ENCODE measurements at regions not wholly inside any gene's neighbourhood (a gene's known extent, or its start where the extent isn't known, plus 50 kb on each side); places are given as distances from the start of the nearest gene placed in this dataset.

- 93% methylated on average over 5 of the region's 6 CpGs for WGBS
- intact Hi-C loops (cut with DNase I): no loop called here
Observed at GRCh38 chr2:5984946-5985345, 292.8 kb downstream of the SOX11 start.

DNA sequence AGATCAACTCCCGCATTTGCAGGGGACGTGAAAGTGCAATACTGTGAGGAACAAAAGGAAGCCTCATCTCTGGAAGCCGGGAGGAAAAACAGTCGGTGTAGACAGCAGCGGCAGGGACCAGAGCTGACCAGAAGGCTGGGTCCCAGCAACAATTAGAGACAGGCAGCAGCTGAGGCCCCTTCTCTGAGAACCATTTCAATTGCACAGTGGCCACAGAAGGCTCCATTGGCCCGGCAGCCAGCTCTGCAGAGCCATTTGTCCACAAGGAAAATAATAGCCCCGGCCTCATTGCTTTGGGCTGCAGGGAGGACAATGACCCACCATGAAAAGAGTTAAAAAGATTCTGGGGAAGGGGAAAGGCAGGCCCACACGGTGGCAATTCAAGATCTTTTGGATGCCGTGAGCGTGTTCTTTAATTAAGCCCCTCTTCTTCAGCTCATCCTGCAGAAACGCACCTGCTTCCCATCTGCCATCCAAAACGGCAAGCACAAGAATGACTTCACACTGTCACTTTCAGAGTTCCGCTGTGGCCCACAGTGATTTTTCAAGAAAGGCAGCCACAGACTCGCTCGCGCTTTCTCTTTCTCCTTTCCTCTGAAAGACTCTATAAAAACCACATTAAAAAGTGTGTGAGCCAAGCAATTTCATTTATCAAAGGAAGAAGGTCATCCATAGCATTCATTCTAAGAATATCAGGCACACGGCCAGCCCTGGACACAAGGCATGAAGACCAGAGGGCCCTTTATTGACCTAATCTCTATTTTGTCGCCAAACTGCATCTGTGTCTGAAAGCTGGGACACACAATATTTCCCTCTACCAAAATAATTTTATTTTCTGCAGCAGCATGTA, 293.6 kb downstream of the SOX11 start:
- TF ChIP-seq POLR2A (IDR thresholded peaks at IDR 0.05; ENCODE audit: low read depth) (no peak), EP300 (IDR thresholded peaks at IDR 0.05) (no peak), POLR2AphosphoS5 (IDR thresholded peaks at IDR 0.05) (no peak)
- TF ChIP-seq, protein P1, sequence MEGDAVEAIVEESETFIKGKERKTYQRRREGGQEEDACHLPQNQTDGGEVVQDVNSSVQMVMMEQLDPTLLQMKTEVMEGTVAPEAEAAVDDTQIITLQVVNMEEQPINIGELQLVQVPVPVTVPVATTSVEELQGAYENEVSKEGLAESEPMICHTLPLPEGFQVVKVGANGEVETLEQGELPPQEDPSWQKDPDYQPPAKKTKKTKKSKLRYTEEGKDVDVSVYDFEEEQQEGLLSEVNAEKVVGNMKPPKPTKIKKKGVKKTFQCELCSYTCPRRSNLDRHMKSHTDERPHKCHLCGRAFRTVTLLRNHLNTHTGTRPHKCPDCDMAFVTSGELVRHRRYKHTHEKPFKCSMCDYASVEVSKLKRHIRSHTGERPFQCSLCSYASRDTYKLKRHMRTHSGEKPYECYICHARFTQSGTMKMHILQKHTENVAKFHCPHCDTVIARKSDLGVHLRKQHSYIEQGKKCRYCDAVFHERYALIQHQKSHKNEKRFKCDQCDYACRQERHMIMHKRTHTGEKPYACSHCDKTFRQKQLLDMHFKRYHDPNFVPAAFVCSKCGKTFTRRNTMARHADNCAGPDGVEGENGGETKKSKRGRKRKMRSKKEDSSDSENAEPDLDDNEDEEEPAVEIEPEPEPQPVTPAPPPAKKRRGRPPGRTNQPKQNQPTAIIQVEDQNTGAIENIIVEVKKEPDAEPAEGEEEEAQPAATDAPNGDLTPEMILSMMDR (IDR thresholded peaks at IDR 0.05): no peak
- WGBS: 83% methylated on average over 18 of the region's 18 CpGs
- H3K4me1 ChIP-seq: peaks cover 0 to 10% (median 8%) of the 10 kb centered on the region in 4 donors
- peaks cover 0 to 40% (median 0%) of the 10 kb centered on the region in 4 donors for H3K27me3 ChIP-seq
- intact Hi-C loops (cut with DNase I): no loop called here
- no peaks in the 10 kb centered on the region for H3K36me3 ChIP-seq
- H3K4me3 ChIP-seq: no peak overlapping the region
- H3K27ac ChIP-seq (replicated peaks in 1 of 4): no peak overlapping the region
- peak; percentile 86 for DNase-seq (ENCODE audit: extremely low spot score)
- no peaks in the 10 kb centered on the region for H3K9me3 ChIP-seq

More at GRCh38 chr2:5984946-5985345, 292.8 kb downstream of the SOX11 start:
- H3K4me1 ChIP-seq: peaks cover 0 to 10% (median 8%) of the 10 kb centered on the region in 4 donors
- H3K27me3 ChIP-seq: peaks cover 0 to 47% (median 0%) of the 10 kb centered on the region in 4 donors
- H3K27ac ChIP-seq (replicated peaks in 1 of 4): no peak overlapping the region
- DNase-seq (ENCODE audit: extremely low spot score): peak; percentile 87
- H3K36me3 ChIP-seq: no peaks in the 10 kb centered on the region
- TF ChIP-seq, protein P1 (IDR thresholded peaks at IDR 0.05): no peak
- no peak for TF ChIP-seq EP300 (IDR thresholded peaks at IDR 0.05)
- TF ChIP-seq POLR2A (IDR thresholded peaks at IDR 0.05; ENCODE audit: low read depth): no peak
- TF ChIP-seq POLR2AphosphoS5 (IDR thresholded peaks at IDR 0.05): no peak
- no peak overlapping the region for H3K4me3 ChIP-seq
- H3K9me3 ChIP-seq: no peaks in the 10 kb centered on the region

GRCh38 chr2:5986801-5987787, 294.9 kb downstream of the SOX11 start:
- H3K4me1 ChIP-seq: peaks cover 0 to 7% (median 0%) of the 10 kb centered on the region in 4 donors
- TF ChIP-seq EP300 (IDR thresholded peaks at IDR 0.05) (no peak), POLR2A (IDR thresholded peaks at IDR 0.05; ENCODE audit: low read depth) (no peak), POLR2AphosphoS5 (IDR thresholded peaks at IDR 0.05) (no peak)
- TF ChIP-seq, protein P1 (IDR thresholded peaks at IDR 0.05): no peak
- H3K9me3 ChIP-seq: no peaks in the 10 kb centered on the region
- no peak overlapping the region for H3K4me3 ChIP-seq
- intact Hi-C loops (cut with DNase I): no loop called here
- H3K36me3 ChIP-seq: no peaks in the 10 kb centered on the region
- WGBS: 83% methylated on average over 12 of the region's 12 CpGs
- H3K27ac ChIP-seq (replicated peaks in 1 of 4): no peak overlapping the region
- H3K27me3 ChIP-seq: peaks cover 0 to 26% (median 0%) of the 10 kb centered on the region in 4 donors
- peak; percentile 31 for DNase-seq (ENCODE audit: extremely low spot score)

- Histone ChIP-seq H3K9me3 (no peaks in the 10 kb centered on the region), H3K36me3 (no peaks in the 10 kb centered on the region), H3K27me3 (peaks cover 0 to 24% (median 0%) of the 10 kb centered on the region in 4 donors), H3K4me3 (no peak overlapping the region), H3K27ac (replicated peaks in 1 of 4) (no peak overlapping the region), H3K4me1 (peaks cover 0 to 7% (median 0%) of the 10 kb centered on the region in 4 donors)
- intact Hi-C loops (cut with DNase I): no loop called here
- 87% methylated on average over 3 of the region's 3 CpGs for WGBS
- no peak for DNase-seq (ENCODE audit: extremely low spot score)
- TF ChIP-seq EP300 (IDR thresholded peaks at IDR 0.05) (no peak), POLR2A (IDR thresholded peaks at IDR 0.05; ENCODE audit: low read depth) (no peak), POLR2AphosphoS5 (IDR thresholded peaks at IDR 0.05) (no peak)
- TF ChIP-seq, protein P1 (IDR thresholded peaks at IDR 0.05): no peak
Observed at GRCh38 chr2:5988120-5988519, 295.9 kb downstream of the SOX11 start.
